ENCODE measurements at regions not wholly inside any gene's neighbourhood (a gene's known extent, or its start where the extent isn't known, plus 50 kb on each side); places are given as distances from the start of the nearest gene placed in this dataset.
"Not testable (repeated sequence)": the region's sequence is repeated elsewhere in the genome, so short reads cannot be mapped to it uniquely, and the experiment has no call there.

- not testable (repeated sequence) for DNase-seq
Measured at GRCh38 chr14:83981676-83982258, 1548.2 kb upstream of the FLRT2 start.

DNA sequence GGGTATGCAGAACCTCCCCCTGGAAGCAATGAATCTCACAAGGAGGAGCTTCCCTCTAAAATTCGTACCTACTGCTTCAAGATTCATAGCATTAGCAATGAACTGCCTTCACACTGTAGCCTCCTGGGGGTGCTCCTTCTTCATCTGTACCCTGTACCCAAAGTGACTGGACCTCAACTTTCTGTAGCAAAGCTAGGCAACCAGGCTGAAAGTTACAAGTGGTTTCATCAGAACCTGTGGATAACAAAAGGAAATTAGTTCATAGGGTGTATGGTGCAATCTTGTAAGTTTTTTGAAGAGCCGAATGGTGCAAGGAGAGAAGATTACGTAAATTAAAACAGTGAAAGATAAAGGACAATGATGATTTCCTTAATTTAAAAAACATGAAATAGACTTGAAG is 1541.7 kb upstream of the FLRT2 start:
- no peak for DNase-seq

GRCh38 chr14:83991666-83992065 is 1538.3 kb upstream of the FLRT2 start:
- no peak for DNase-seq

GRCh38 chr14:83992857-83993256 is 1537.1 kb upstream of the FLRT2 start:
- DNase-seq, result no peak

DNA sequence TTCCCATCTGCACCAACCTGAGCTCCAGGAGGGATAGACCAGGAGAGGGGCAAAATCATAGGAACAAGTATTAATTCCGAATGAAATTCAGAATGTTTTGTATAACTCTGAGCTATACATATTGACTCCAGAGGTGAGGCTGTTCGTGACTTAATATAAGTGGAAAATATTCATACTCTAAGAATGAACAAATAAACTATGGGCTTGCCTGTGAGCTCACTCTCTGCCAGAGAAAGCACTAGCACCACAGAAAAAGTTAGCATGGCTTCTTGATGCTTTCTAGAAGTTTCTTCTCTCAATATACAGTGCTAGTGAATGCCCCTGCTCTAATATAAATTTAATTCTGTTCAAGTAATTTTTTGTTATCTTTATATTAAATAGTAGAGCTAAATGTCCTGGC is 1536.4 kb upstream of the FLRT2 start:
- DNase-seq, result no peak

GRCh38 chr14:83994020-83994419 is 1535.9 kb upstream of the FLRT2 start:
- no peak for DNase-seq

- DNase-seq, result no peak
Measured at GRCh38 chr14:84001023-84001422, 1528.9 kb upstream of the FLRT2 start.

DNA sequence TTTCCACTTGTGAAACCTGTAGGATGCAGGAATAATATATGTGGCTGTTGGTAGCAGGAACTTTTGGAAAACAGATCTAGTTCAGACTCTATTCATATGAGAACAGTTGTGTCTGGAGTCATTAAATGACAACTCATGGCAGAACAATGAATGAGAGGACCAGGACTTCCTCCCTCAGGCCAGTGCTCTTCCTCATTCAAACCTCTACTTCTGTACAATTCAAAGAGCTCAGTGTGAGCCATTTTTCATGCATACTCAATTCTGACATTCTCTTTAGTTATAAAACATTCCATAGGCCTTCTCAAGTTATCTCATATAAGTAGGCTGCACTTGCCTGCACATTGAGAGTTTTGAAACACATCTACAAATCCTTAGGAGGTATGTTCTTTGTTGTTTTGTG is 1526.6 kb upstream of the FLRT2 start:
- no peak for DNase-seq

DNA sequence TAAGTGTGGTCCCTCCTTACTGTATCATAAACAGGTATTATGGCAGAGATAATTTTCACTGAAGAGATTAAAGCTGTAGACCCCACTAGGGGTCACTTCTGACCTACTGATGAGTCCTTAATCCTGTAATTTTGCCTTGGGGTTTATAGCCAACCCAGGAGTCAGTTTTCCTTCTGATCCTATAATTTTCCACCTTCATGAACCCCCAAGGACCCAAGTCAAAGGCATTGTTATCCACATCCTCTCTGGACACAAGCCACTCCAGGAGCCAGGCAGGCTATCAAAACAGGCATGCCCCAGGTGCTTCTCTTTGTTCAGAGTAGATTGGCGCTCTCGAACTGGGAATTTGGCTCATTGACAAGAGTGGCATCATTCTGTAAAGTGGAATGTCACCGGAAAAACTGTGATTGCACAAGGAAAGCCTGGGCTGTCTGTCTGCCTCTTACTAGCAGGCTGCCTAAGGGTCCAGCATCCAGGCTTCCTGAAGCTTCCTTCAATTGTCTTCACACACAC is 1523.2 kb upstream of the FLRT2 start:
- DNase-seq, result peak; percentile 86 to 88

GRCh38 chr14:84013424-84013823 is 1516.5 kb upstream of the FLRT2 start:
- DNase-seq, result no peak

GRCh38 chr14:84017495-84017894 is 1512.4 kb upstream of the FLRT2 start:
- DNase-seq, result no peak

- no peak for DNase-seq
Measured at GRCh38 chr14:84021433-84021832, 1508.5 kb upstream of the FLRT2 start.

DNA sequence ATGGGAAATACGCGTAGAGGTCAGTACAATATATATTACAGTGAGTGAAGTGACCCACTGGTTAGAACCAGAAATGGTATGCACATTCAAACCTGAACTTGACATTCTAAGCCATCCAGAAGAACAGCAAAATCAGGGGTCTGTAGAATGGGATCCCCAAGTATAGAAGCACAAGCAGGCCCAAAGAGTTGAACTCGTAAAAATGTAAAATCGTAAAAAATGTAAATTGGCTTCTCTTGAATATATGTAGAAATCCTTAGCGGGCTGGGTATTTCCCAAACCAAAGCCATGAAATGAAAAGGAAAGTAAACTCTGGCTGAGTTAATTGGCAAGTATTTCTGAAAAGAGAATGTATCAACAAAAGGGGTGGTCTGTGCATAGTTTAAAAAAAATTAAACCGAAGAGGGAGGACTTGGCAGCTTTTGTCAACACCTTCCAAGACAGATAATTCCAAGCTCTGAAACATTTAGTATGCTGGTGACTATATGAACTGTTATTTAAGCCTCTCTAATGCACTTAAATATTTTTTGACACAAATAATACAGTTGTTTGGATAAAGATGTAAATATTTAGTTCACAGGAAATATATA is 1505.6 kb upstream of the FLRT2 start:
- DNase-seq, result no peak

- DNase-seq, result no peak
Measured at GRCh38 chr14:84025106-84026012, 1504.6 kb upstream of the FLRT2 start.

- no peak for DNase-seq
Measured at GRCh38 chr14:84027351-84027750, 1502.6 kb upstream of the FLRT2 start.

- no peak for DNase-seq
Measured at GRCh38 chr14:84028080-84028604, 1501.8 kb upstream of the FLRT2 start.

GRCh38 chr14:84029246-84029645 is 1500.7 kb upstream of the FLRT2 start:
- DNase-seq, result no peak

DNA sequence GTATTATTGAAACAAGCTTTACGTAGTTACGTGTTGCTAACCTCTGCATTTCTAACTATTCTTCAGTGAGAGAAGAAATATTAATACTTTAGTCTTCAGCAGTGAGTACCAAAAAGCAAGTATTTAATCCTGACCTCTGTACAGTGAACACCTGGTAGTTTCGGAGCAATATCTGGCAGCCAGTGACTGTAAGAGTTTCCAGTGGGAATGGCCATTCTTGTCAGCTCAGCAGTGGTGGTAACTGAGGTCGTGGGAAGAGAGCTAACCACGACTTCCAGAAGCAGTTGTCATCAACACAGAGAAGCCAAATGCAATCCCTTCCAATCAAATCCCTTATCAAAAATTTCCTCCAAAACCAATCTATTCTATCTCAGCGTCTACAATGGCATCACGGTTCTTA is 1500.2 kb upstream of the FLRT2 start:
- no peak for DNase-seq

DNA sequence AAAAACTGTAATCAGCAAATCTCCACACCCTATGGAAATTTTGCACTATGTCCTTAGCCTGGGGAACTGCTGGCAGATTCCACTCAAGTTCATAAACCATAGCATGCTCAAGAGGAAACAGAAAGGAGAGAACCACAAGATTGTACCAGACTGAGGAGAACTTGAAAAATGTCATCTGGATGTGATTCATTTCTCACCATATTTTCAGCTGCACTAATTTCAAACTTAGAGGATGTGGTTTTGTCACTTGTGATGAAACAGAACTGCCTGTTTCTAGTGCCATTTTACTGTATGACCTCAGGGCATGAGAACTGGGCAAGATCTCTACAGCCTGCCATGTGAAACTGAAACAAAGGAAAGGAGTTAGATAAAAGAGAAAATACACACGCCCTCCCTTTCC is 1493.1 kb upstream of the FLRT2 start:
- no peak for DNase-seq

DNA sequence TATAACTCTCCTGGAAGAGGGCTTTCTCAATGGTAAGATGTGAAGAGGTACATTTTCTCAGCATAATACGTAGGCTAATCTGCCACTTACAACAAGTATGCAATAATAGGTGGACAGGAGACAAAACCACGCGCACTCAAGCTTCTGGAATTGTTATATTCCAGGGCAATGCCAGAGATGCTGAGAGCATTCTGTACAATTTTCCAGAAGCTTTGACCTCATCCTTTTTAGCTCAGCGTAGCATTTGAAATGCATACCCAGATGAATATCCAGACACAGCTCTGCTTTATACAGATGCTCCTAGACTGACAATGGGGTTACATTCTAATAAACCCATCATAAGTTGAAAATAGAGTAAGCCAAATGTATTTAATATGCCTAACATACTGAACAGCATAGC is 1492.4 kb upstream of the FLRT2 start:
- no peak for DNase-seq

- DNase-seq, result no peak
Measured at GRCh38 chr14:84040101-84040500, 1489.8 kb upstream of the FLRT2 start.

DNA sequence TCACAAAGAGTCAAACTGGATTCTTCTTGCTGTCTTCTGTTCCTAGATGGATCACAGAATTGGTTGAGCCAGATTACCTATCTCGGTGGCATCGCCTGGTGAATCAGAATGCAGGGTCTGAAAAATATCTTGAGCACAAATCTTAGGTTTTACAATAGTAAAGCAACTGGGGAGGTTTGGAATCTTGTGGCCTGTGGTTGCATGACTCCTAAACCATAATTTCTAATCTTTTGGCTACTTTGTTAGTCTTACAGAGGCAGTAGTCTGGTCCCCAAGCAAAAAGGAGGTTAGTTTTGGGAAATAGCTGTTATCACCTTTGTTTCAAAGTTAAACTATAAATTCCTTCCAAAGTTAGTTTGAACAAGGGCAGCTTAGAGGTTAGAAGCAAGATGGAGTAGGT is 1488.5 kb upstream of the FLRT2 start:
- DNase-seq, result no peak

DNA sequence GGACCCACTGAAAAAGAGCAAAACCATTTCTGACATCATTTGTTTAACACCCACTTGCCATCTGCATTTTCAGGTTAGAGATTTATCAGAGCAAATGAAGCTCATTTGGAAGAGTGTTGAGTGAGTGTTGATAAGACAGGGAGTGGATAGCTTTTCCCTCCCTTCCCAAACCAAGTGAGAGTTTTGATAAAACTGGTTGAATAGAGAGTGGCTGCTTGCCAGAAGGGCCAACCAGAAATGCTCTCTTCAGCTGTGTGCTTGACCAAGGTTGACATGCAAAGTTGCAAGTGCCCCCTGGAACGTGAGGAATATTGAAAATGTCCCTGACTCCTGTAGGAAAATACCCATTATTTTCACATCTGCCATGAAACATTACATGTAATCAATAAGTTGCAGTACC is 1487.0 kb upstream of the FLRT2 start:
- DNase-seq, result no peak

Data from SHP77 (cell line).